DMS53 treated with DMSO at 0.1 percent for 48 hours (cell line): ENCODE measurements at regions not wholly inside any gene's neighbourhood (a gene's known extent, or its start where the extent isn't known, plus 50 kb on each side); places are given as distances from the start of the nearest gene placed in this dataset.
"Not testable (repeated sequence)": the region's sequence is repeated elsewhere in the genome, so short reads cannot be mapped to it uniquely, and the experiment has no call there.

ENCODE experiments used
- DNase-seq: peaks from one replicate; lab custom pipeline; 2025; ENCODE audit not compliant: unreplicated experiment; lab: John Stamatoyannopoulos, UW

GRCh38 chr2:167599219-167599618 lies 648.2 kb downstream of the STK39 start:
- no peak for DNase-seq

GRCh38 chr2:167595839-167596471 lies 651.4 kb downstream of the STK39 start:
- no peak for DNase-seq

GRCh38 chr2:167595021-167595420 lies 652.4 kb downstream of the STK39 start:
- no peak for DNase-seq

DNA sequence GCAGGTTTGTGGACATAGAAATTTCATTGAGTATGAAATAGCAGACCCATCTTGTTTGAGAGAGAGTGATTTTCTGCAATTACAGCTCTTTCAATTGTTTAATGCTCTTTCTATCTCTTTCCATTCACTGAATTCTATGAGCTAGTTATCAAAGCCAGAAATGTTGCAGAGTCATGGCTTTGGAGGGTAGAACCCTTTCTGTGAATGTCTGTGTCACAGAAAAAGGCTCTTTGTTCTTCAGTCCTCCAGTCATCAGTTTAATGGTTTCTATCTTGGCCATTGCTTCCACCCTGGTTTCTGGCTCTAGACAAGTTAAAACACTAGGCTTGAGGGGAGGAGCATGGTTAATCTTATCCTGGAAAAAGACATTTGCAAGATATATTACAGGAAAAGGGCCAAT lies 655.0 kb downstream of the STK39 start:
- DNase-seq: no peak

- DNase-seq: no peak
Observed at GRCh38 chr2:167582619-167583018, 664.8 kb downstream of the STK39 start.

DNA sequence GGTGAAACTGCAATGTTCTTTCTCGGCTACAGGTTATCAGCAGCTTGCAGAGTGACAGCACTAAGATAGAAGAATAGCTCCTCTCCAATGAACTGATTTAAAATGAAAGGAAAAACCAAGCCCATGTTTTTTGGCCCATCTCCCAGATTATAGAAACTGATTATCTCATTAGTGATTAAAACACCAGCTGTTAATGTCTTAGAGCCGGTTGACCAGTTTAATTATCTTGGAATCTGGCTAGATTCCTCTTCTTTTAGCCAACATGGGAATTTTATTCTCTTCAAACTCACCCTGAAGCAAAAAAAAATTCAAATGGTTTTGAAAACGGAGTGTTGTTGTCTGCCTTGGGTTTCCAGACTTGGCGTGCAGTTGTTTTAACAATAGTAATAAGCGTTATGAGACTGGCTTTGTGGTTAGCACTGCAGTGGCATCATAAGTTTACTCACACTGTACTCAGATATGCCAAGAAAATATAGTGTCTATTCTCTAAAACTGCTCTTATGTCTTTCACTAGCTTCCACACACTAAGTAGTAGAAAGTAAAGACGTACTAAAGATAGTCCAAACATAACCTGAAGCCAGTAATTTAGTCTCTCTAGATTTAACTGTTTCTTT lies 665.3 kb downstream of the STK39 start:
- DNase-seq: no peak

GRCh38 chr2:167579826-167580225 lies 667.6 kb downstream of the STK39 start:
- no peak for DNase-seq

GRCh38 chr2:167575276-167575675 lies 672.1 kb downstream of the STK39 start:
- DNase-seq: no peak

DNA sequence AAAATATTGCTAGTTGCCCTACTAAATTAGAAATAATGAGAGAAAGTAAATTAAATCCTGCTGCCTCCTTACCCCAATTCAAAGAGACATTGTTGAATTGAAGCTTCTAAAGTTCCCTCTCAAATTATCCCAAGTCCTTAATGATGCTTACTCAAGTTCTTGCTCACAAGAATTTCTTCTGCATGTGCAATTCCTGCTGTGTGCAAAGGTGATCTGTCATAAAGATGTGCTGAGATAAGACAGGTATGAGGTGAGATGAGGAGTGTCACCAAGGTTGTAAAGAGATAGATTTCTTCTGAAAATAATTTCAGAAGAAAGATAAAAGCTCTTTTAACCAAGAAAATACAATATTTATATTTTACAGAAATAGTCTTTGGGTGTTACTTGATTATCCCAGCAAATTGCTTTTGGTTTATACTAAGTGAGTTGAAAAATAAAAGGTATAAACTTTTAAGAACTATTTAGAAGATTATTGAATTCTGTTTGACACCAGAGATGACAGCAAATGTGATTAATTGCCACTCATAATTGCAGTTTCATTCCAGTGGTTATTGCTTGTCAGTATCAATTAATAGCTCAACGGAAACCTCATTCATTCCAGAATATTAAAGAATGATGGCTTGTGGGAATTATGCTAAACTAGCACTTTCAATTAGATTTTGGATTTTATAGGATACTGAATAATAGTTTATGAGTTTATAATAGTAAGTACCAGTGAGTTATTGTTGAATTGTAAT lies 674.3 kb downstream of the STK39 start:
- no peak for DNase-seq

GRCh38 chr2:167570370-167570769 lies 677.0 kb downstream of the STK39 start:
- no peak for DNase-seq

DNA sequence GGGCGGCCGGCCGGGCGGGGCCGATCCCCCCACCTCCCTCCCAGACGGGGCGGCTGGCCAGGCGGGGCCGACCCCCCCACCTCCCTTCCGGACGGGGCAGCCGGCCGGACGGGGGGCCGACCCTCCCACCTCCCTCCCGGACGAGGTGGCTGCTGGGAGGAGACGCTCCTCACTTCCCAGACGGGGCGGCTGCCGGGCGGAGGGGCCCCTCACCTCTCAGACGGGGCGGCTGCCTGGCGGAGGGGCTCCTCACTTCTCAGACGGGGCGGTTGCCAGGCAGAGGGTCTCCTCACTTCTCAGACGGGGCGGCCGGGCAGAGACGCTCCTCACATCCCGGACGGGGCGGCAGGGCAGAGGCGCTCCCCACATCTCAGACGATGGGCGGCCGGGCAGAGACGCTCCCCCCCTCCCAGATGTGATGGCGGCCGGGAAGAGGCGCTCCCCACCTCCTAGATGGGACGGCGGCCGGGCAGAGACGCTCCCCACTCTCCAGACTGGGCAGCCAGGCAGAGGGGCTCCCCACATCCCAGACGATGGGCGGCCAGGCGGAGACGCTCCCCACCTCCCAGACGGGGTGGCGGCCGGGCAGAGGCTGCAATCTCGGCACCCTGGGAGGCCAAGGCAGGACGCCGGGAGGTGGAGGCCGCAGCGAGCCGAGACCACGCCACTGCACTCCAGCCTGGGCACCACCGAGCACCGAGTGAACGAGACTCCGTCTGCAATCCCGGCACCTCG lies 675.8 kb downstream of the XIRP2 start:
- not testable (repeated sequence) for DNase-seq

DNA sequence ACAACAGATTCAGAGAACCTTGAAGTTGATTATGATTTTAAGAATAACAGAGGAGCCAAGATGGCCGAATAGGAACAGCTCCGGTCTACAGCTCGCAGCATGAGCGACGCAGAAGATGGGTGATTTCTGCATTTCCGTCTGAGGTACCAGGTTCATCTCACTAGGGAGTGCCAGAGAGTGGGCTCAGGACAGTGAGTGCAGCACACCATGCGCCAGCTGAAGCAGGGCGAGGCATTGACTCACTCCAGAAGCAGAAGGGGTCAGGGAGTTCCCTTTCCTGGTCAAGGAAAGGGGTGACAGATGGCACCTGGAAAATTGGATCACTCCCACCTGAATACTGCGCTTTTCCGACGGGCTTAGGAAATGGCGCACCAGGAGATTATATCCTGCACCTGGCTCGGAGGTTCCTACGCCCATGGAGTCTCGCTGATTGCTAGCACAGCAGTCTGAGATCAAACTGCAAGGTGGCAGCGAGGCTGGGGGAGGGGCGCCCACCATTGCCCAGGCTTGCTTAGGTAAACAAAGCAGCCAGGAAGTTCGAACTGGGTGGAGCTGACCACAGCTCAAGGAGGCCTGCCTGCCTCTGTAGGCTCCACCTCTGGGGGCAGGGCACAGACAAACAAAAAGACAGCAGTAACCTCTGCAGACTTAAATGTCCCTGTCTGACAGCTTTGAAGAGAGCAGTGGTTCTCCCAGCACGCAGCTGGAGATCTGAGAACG lies 670.2 kb downstream of the XIRP2 start:
- DNase-seq: not testable (repeated sequence)

- no peak for DNase-seq
Observed at GRCh38 chr2:167555098-167555720, 666.9 kb downstream of the XIRP2 start.

DNA sequence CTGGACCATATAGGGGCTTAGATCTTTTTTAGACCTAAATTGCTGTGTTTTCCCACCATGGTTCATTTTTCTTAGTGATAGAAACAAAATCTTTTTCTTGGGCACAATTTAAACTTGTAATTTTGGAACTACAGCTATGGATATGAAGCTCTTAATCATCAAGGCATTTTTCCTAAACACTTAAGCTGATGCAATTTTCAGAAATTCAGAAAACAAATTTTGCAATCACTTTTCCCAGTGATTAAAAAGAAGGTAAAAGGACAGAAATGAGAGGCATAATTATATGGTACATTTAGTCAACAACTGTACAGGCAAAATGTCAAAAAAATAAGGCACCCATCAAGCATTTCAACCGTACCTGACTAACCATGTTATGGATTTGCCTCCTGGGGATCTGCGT lies 665.4 kb downstream of the XIRP2 start:
- DNase-seq: no peak

DNA sequence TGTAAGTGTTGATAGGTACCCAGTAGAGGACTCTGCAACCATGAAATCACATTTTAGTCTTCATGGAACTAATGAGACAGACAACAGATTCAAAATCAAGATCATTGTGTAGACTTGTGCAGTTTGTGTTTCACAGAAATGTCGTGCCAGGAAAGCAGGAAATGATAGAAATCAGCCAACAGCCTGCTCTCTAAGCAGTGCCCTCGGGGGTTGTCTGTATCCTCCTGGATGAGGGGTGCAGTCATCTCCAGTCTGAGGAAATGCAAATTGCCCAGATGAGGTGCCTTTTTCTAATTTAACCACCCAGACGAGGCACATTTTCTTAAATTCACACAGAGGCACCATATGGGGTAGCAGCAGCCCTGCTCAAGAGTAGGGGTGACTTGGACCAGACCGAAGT lies 663.1 kb downstream of the XIRP2 start:
- DNase-seq: no peak

DNA sequence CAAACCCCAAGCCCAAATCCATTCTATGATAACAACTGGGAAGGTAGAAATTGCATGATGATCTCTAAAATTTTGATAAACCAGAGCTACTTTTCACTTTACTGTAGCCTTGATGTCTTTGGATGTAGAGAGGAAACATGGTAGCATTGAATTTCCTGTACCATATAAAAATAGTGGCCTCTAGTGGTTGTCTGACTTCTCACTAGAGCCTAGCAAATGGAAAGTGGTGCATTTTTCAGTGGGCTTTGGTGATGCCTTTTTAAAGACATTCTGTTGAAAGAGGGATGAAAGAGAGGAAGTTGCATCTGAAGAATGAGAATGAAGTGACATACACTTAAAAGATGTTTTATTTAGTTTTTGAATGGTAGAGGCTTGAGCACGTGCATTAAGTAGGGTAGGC lies 662.2 kb downstream of the XIRP2 start:
- DNase-seq: peak; percentile 74

- no peak for DNase-seq
Observed at GRCh38 chr2:167548396-167548795, 660.1 kb downstream of the XIRP2 start.

GRCh38 chr2:167544602-167545001 lies 656.3 kb downstream of the XIRP2 start:
- no peak for DNase-seq

GRCh38 chr2:167543721-167544120 lies 655.4 kb downstream of the XIRP2 start:
- DNase-seq: no peak

DNA sequence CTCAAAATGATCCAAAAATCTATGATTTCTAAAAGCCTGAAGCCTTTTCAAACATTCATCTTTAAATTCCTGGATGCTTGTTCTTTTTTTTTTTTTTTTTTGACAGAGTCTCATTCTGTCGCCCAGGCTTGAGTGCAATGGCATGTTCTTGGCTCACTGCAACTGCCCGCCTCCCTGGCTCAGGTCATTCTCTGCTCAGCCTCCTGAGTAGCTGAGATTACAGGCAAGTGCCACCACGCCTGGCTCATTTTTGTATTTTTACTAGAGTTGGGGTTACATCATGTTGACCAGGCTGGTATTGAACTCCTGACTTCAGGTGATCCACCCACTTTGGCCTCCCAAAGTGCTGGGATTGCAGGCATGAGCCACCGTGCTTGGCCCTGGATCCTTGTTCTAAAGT lies 649.5 kb downstream of the XIRP2 start:
- DNase-seq: no peak

DNA sequence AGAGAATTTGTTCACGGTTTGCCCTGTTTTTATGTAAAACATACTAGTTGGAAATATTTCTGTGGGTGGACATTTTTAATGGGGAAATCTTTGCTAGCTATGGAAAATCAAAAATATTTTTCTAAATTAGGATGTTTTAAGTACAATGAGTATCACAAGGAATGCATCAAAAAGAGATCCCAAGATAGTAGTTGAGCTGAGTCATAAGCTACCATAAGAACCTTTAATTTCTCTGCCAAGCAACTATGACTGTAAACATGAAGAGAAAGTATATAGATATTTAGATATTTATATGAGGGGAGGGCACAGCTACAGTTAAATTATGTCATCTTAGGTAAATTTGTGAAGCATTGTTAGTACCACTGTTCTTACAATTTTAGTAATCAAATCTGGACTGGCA lies 646.2 kb downstream of the XIRP2 start:
- no peak for DNase-seq
